Liver (tissue), 8 donors: ENCODE measurements at regions not wholly inside any gene's neighbourhood (a gene's known extent, or its start where the extent isn't known, plus 50 kb on each side); places are given as distances from the start of the nearest gene placed in this dataset.

Experiments
- DNase-seq: peaks from one replicate; pipeline ENCODE4 v3.0.0-alpha.2; 2017; ENCODE audit warnings: low spot score
- H3K27ac ChIP-seq, 2 donors: one replicate each; pipeline ENCODE4 v1.7.0; 2013; ENCODE audit warnings: inconsistent platforms in 2 of 2, low read length in 2 of 2, control low read depth in 1 of 2, low read depth in 1 of 2, mild to moderate bottlenecking in 1 of 2
- H3K27me3 ChIP-seq, 4 donors: one replicate each; pipeline versions ENCODE4 v1.6.1 to v1.7.0; 2013; ENCODE audit warnings: low read length in 3 of 4, inconsistent platforms in 1 of 4, mild to moderate bottlenecking in 1 of 4, moderate library complexity in 1 of 4; ENCODE audit not compliant: control insufficient read depth in 4 of 4, insufficient read depth in 4 of 4
- H3K36me3 ChIP-seq, 4 donors: one replicate each; pipeline versions ENCODE4 v1.6.1 to v1.7.0; 2013; ENCODE audit warnings: low read length in 3 of 4, mild to moderate bottlenecking in 3 of 4, low read depth in 1 of 4, moderate library complexity in 1 of 4; ENCODE audit not compliant: control insufficient read depth in 4 of 4, insufficient read depth in 3 of 4
- H3K4me1 ChIP-seq, 4 donors: one replicate each; pipeline versions ENCODE4 v1.6.1 to v1.7.0; 2013; ENCODE audit warnings: low read length in 3 of 4, mild to moderate bottlenecking in 3 of 4, moderate library complexity in 1 of 4; ENCODE audit not compliant: control insufficient read depth in 4 of 4, insufficient read depth in 4 of 4
- H3K4me3 ChIP-seq, 3 donors: one replicate each; pipeline versions ENCODE4 v1.6.1 to v1.7.0; 2013; ENCODE audit warnings: low read length in 3 of 3, control low read depth in 1 of 3, low read depth in 1 of 3, mild to moderate bottlenecking in 1 of 3
- H3K9ac ChIP-seq, 2 donors: one replicate each; pipeline ENCODE4 v1.7.0; 2013; ENCODE audit warnings: low read length in 2 of 2, mild to moderate bottlenecking in 2 of 2, moderate library complexity in 2 of 2, control low read depth in 1 of 2, low read depth in 1 of 2
- H3K9me3 ChIP-seq, 4 donors: one replicate each; pipeline versions ENCODE4 v1.6.1 to v1.7.0; 2013; ENCODE audit warnings: low read length in 3 of 4; ENCODE audit not compliant: control insufficient read depth in 4 of 4
- EGR1 ChIP-seq, 2 donors: IDR thresholded peaks; 2 replicates each; pipeline ENCODE4 v1.6.1; 2016 to 2018; ENCODE audit warnings: antibody characterized with exemption in 2 of 2, low read depth in 2 of 2
- FOXA2 ChIP-seq: IDR thresholded peaks from 2 replicates; pipeline ENCODE4 v1.6.1; 2016; ENCODE audit warnings: antibody characterized with exemption
- GABPA ChIP-seq, 2 donors: IDR thresholded peaks in 1 of 2; conservative IDR thresholded peaks in 1 of 2; 2 replicates each; pipeline ENCODE4 v1.6.1; 2016; ENCODE audit warnings: antibody characterized with exemption in 2 of 2, mild to moderate bottlenecking in 1 of 2, moderate library complexity in 1 of 2
- HNF4A ChIP-seq, 2 donors: conservative IDR thresholded peaks; 2 replicates each; pipeline ENCODE4 v1.6.1; 2016; ENCODE audit warnings: antibody characterized with exemption in 2 of 2, mild to moderate bottlenecking in 2 of 2
- HNF4G ChIP-seq: IDR thresholded peaks from 2 replicates; pipeline ENCODE4 v1.6.1; 2016; ENCODE audit warnings: antibody characterized with exemption
- JUND ChIP-seq, 2 donors: IDR thresholded peaks; 2 replicates each; pipeline ENCODE4 v1.6.1; 2016; ENCODE audit warnings: antibody characterized with exemption in 2 of 2
- MAX ChIP-seq: IDR thresholded peaks from 2 replicates; pipeline ENCODE4 v1.6.1; 2016; ENCODE audit warnings: antibody characterized with exemption
- NR2F2 ChIP-seq: IDR thresholded peaks from 2 replicates; pipeline ENCODE4 v1.6.1; 2016; ENCODE audit warnings: antibody characterized with exemption
- RAD21 ChIP-seq, 2 donors: IDR thresholded peaks; 2 replicates each; pipeline ENCODE4 v1.6.1; 2016; ENCODE audit warnings: antibody characterized with exemption in 2 of 2, mild to moderate bottlenecking in 2 of 2
- REST ChIP-seq: IDR thresholded peaks from 2 replicates; pipeline ENCODE4 v1.6.1; 2016; ENCODE audit warnings: antibody characterized with exemption, mild to moderate bottlenecking
- RXRA ChIP-seq, 2 donors: IDR thresholded peaks; 2 replicates each; pipeline ENCODE4 v1.6.1; 2017 to 2018; ENCODE audit warnings: antibody characterized with exemption in 2 of 2, mild to moderate bottlenecking in 1 of 2
- SP1 ChIP-seq: IDR thresholded peaks from 2 replicates; pipeline ENCODE4 v1.6.1; 2018; ENCODE audit warnings: antibody characterized with exemption, mild to moderate bottlenecking
- TAF1 ChIP-seq: conservative IDR thresholded peaks from 2 replicates; pipeline ENCODE4 v1.6.1; 2016; ENCODE audit warnings: antibody characterized with exemption, mild to moderate bottlenecking
- YY1 ChIP-seq: IDR thresholded peaks from 2 replicates; pipeline ENCODE4 v1.6.1; 2016; ENCODE audit warnings: antibody characterized with exemption, mild to moderate bottlenecking
- ZBTB33 ChIP-seq: IDR thresholded peaks from 2 replicates; pipeline ENCODE4 v1.6.1; 2016; ENCODE audit warnings: antibody characterized with exemption
- WGBS: extraction: QIAGEN DNeasy Blood & Tissue Kit; methylation state at CpG from one replicate; pipeline ENCODE4 v1.1.7; 2013; 5-methylcytosine and 5-hydroxymethylcytosine counted together
- TF ChIP-seq, protein P1 (sequence below): IDR thresholded peaks from 2 replicates; pipeline ENCODE4 v1.6.1; 2016; ENCODE audit warnings: antibody characterized with exemption
- TF ChIP-seq, protein P2 (sequence below): fragments of 150-350 bp; IDR thresholded peaks from 2 replicates; pipeline ENCODE4 v1.5.1; 2017; ENCODE audit warnings: improper control_type of control experiment, low read depth, low read length; ENCODE audit not compliant: missing input control
- donor health status: healthy.
- donor health status: healthy.
- donor health status: healthy.
- donor health status: healthy.
- donor health status: healthy.

GRCh38 chr1:112093372-112093694 lies 103.9 kb upstream of the KCND3 start:
- no peak for DNase-seq
- H3K4me3 ChIP-seq: no peak overlapping the region
- H3K9ac ChIP-seq: no peak overlapping the region
- no peak for TF ChIP-seq HNF4A (conservative IDR thresholded peaks at IDR 0.05)
- no peak for TF ChIP-seq GABPA (IDR thresholded peaks at IDR 0.05 in 1 of 2, conservative IDR thresholded peaks at IDR 0.05 in 1 of 2)
- no peak for TF ChIP-seq TAF1
- TF ChIP-seq, protein P1, sequence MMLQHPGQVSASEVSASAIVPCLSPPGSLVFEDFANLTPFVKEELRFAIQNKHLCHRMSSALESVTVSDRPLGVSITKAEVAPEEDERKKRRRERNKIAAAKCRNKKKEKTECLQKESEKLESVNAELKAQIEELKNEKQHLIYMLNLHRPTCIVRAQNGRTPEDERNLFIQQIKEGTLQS: no peak
- no peak for TF ChIP-seq SP1
- 26% methylated on average over 1 of the region's 1 CpG for WGBS
- H3K9me3 ChIP-seq: no peaks in the 10 kb centered on the region
- peaks cover 0 to 5% (median under 1%) of the 10 kb centered on the region in 4 donors for H3K27me3 ChIP-seq
- no peaks in the 10 kb centered on the region for H3K4me1 ChIP-seq
- no peak overlapping the region for H3K27ac ChIP-seq
- H3K36me3 ChIP-seq: no peaks in the 10 kb centered on the region

DNA sequence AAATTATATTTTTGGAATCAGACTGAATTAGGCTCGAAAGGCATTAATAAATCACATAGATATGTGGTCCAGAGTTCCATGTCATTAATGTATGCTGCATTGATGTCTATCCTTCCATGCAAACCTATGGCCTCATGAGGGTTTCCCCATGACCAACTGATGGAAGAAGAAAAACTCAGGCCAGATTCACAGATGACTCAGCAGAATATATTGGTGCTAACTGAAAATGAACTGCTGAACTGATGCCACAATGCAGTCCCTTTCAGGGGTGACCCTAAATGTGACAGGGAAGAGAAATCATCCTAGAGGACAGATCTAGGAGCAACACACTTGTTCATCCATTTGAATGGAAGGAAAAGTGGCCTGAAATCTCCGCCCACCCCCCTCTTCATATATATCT lies 110.5 kb upstream of the KCND3 start:
- no peak for DNase-seq
- WGBS: 69% methylated on average over 2 of the region's 2 CpGs
- Histone ChIP-seq H3K4me1 (no peaks in the 10 kb centered on the region), H3K36me3 (no peaks in the 10 kb centered on the region), H3K9ac (no peak overlapping the region), H3K27me3 (no peaks in the 10 kb centered on the region), H3K27ac (no peak overlapping the region), H3K9me3 (peaks cover 0 to 4% (median 3%) of the 10 kb centered on the region in 4 donors), H3K4me3 (no peak overlapping the region)
- TF ChIP-seq HNF4G (no peak), RXRA (IDR thresholded peaks at IDR 0.05) (no peak), ZBTB33 (no peak), NR2F2 (no peak), SP1 (no peak), REST (no peak), TAF1 (no peak), JUND (IDR thresholded peaks at IDR 0.05) (no peak), HNF4A (conservative IDR thresholded peaks at IDR 0.05) (no peak), MAX (no peak), RAD21 (IDR thresholded peaks at IDR 0.05) (no peak), EGR1 (IDR thresholded peaks at IDR 0.05; ENCODE audit: low read depth in 2 of 2) (no peak), FOXA2 (no peak), YY1 (no peak), GABPA (IDR thresholded peaks at IDR 0.05 in 1 of 2, conservative IDR thresholded peaks at IDR 0.05 in 1 of 2) (no peak)
- TF ChIP-seq, protein P1: no peak
- TF ChIP-seq, protein P2, sequence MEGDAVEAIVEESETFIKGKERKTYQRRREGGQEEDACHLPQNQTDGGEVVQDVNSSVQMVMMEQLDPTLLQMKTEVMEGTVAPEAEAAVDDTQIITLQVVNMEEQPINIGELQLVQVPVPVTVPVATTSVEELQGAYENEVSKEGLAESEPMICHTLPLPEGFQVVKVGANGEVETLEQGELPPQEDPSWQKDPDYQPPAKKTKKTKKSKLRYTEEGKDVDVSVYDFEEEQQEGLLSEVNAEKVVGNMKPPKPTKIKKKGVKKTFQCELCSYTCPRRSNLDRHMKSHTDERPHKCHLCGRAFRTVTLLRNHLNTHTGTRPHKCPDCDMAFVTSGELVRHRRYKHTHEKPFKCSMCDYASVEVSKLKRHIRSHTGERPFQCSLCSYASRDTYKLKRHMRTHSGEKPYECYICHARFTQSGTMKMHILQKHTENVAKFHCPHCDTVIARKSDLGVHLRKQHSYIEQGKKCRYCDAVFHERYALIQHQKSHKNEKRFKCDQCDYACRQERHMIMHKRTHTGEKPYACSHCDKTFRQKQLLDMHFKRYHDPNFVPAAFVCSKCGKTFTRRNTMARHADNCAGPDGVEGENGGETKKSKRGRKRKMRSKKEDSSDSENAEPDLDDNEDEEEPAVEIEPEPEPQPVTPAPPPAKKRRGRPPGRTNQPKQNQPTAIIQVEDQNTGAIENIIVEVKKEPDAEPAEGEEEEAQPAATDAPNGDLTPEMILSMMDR: no peak
